ENCODE measurements at regions not wholly inside any gene's neighbourhood (a gene's known extent, or its start where the extent isn't known, plus 50 kb on each side); places are given as distances from the start of the nearest gene placed in this dataset.
"Not testable (repeated sequence)": the region's sequence is repeated elsewhere in the genome, so short reads cannot be mapped to it uniquely, and the experiment has no call there.

GRCh38 chr3:104219046-104219445 is 1147.7 kb upstream of the ALCAM start:
- not testable (repeated sequence) for TF ChIP-seq CTCF, POLR2A (IDR thresholded peaks at IDR 0.05)
